Keratinocyte (primary cell): ENCODE measurements at regions not wholly inside any gene's neighbourhood (a gene's known extent, or its start where the extent isn't known, plus 50 kb on each side); places are given as distances from the start of the nearest gene placed in this dataset.

Experiments used
- DNase-seq: peaks from one replicate; pipeline ENCODE4 v3.0.0-alpha.2; 2011; ENCODE audit warnings: low read depth, missing footprints, low spot score
- FAIRE-seq: peaks from 2 replicates; lab custom pipeline; 2011; peaks lifted over from hg19 to GRCh38; lab: Jason Lieb, UNC
- H2AFZ ChIP-seq: 2 replicates; pipeline ENCODE4 v1.6.0; 2012; ENCODE audit warnings: low read length, control low read depth, inconsistent platforms; ENCODE audit not compliant: control insufficient read depth
- H3K27ac ChIP-seq: 2 replicates; pipeline ENCODE4 v1.5.1; 2011; ENCODE audit warnings: low read length; ENCODE audit not compliant: control insufficient read depth, insufficient read depth
- H3K27me3 ChIP-seq: 3 replicates; pipeline ENCODE4 v1.6.0; 2011; ENCODE audit warnings: low read length; ENCODE audit not compliant: control insufficient read depth, insufficient read depth; ENCODE audit errors: extremely low read depth
- H3K36me3 ChIP-seq, 2 experiments: 2 replicates in 1 of 2; 3 replicates in 1 of 2; pipeline ENCODE4 v1.5.1; 2011; ENCODE audit warnings: low read length in 2 of 2, mild to moderate bottlenecking in 1 of 2; ENCODE audit not compliant: control insufficient read depth in 2 of 2, insufficient read depth in 2 of 2; ENCODE audit errors: extremely low read depth in 1 of 2
- H3K4me1 ChIP-seq: 3 replicates; pipeline ENCODE4 v1.5.1; 2011; ENCODE audit warnings: low read length; ENCODE audit not compliant: control insufficient read depth, insufficient read depth; ENCODE audit errors: extremely low read depth
- H3K4me2 ChIP-seq: 3 replicates; pipeline ENCODE4 v1.6.0; 2011; ENCODE audit warnings: low read depth, low read length; ENCODE audit not compliant: control insufficient read depth, insufficient read depth; ENCODE audit errors: extremely low read depth
- H3K4me3 ChIP-seq, 3 experiments: fragments of 200-600 bp in 1 of 3; sonication (generic) in 1 of 3; 2 replicates in 2 of 3; 3 replicates in 1 of 3; pipeline ENCODE4 v1.5.1; 2011 to 2016; ENCODE audit warnings: low read length in 3 of 3, mild to moderate bottlenecking in 3 of 3, control low read depth in 2 of 3, inconsistent platforms in 1 of 3, low read depth in 1 of 3, mixed read lengths in 1 of 3, mixed run types in 1 of 3, moderate library complexity in 1 of 3; ENCODE audit not compliant: control insufficient read depth in 2 of 3, insufficient read depth in 2 of 3; ENCODE audit errors: extremely low read depth in 1 of 3
- H3K79me2 ChIP-seq: 2 replicates; pipeline ENCODE4 v1.6.0; 2012; ENCODE audit warnings: low read length; ENCODE audit not compliant: control insufficient read depth, insufficient read depth
- H3K9ac ChIP-seq: 3 replicates; pipeline ENCODE4 v1.6.0; 2011; ENCODE audit warnings: low read length; ENCODE audit not compliant: control insufficient read depth, insufficient read depth; ENCODE audit errors: extremely low read depth
- H3K9me1 ChIP-seq: 3 replicates; pipeline ENCODE4 v1.6.0; 2011; ENCODE audit warnings: low read length; ENCODE audit not compliant: control insufficient read depth, insufficient read depth; ENCODE audit errors: extremely low read depth
- H3K9me3 ChIP-seq: 2 replicates; pipeline ENCODE4 v1.5.1; 2012; ENCODE audit warnings: low read depth, low read length; ENCODE audit not compliant: control insufficient read depth
- H4K20me1 ChIP-seq: 3 replicates; pipeline ENCODE4 v1.6.0; 2011; ENCODE audit warnings: low read length; ENCODE audit not compliant: control insufficient read depth, insufficient read depth; ENCODE audit errors: extremely low read depth
- CTCF ChIP-seq, 3 experiments: IDR thresholded peaks in 1 of 3; conservative IDR thresholded peaks in 1 of 3; optimal IDR thresholded peaks in 1 of 3; 2 replicates in 2 of 3; 3 replicates in 1 of 3; pipeline versions ENCODE3 to v1.5.1; 2011; ENCODE audit warnings: low read length in 3 of 3, mild to moderate bottlenecking in 3 of 3, moderate library complexity in 2 of 3, control low read depth in 1 of 3, inconsistent platforms in 1 of 3; ENCODE audit not compliant: insufficient read depth in 2 of 3; ENCODE audit errors: extremely low read depth in 1 of 3
- EZH2 ChIP-seq: IDR thresholded peaks from one replicate; pipeline ENCODE4 v1.6.1; 2012; ENCODE audit warnings: inconsistent platforms, mild to moderate bottlenecking, low read length, moderate library complexity
- dilution Hi-C: fragments of 300-500 bp; cut with MboI; formaldehyde crosslinking; loops from one replicate; pipeline ENCODE4 v1.7.0; 2020; ENCODE audit warnings: low sequenced_read_pairs; ENCODE audit not compliant: extremely low pct_ligation_motif_present

- no peak overlapping the region for H3K4me2 ChIP-seq
- FAIRE-seq: no peak
- H4K20me1 ChIP-seq: no peaks in the 10 kb centered on the region
- dilution Hi-C loops: loop anchor here (25.0 kb wide), 1 partner anchor 589 kb away; no protein-coding TSS in a partner anchor
- TF ChIP-seq EZH2 (no peak), CTCF (optimal IDR thresholded peaks at IDR 0.05 in 1 of 3, IDR thresholded peaks at IDR 0.05 in 1 of 3, conservative IDR thresholded peaks at IDR 0.05 in 1 of 3; ENCODE audit: extremely low read depth in 1 of 3, insufficient read depth in 2 of 3, low read length in 3 of 3) (no peak)
- H3K9ac ChIP-seq: no peak overlapping the region
- DNase-seq: no peak
- peaks cover 9% of the 10 kb centered on the region for H3K4me1 ChIP-seq
- no peak overlapping the region for H3K4me3 ChIP-seq
- no peak overlapping the region for H2AFZ ChIP-seq
- no peaks in the 10 kb centered on the region for H3K9me3 ChIP-seq
- no peaks in the 10 kb centered on the region for H3K27me3 ChIP-seq
- H3K9me1 ChIP-seq: no peaks in the 10 kb centered on the region
- no peaks in the 10 kb centered on the region for H3K36me3 ChIP-seq
- no peak overlapping the region for H3K27ac ChIP-seq
- no peaks in the 10 kb centered on the region for H3K79me2 ChIP-seq
These were observed 156.9 kb upstream of the SNX19 start for GRCh38 chr11:131073167-131073566.

GRCh38 chr11:131074573-131074972, 158.3 kb upstream of the SNX19 start:
- Histone ChIP-seq H2AFZ (no peak overlapping the region), H3K27me3 (no peaks in the 10 kb centered on the region), H3K4me2 (no peak overlapping the region), H3K4me1 (peaks cover 9% of the 10 kb centered on the region), H3K36me3 (no peaks in the 10 kb centered on the region), H4K20me1 (no peaks in the 10 kb centered on the region), H3K9me3 (no peaks in the 10 kb centered on the region), H3K27ac (no peak overlapping the region), H3K9ac (no peak overlapping the region), H3K9me1 (no peaks in the 10 kb centered on the region), H3K4me3 (no peak overlapping the region), H3K79me2 (no peaks in the 10 kb centered on the region)
- dilution Hi-C loops: loop anchor here (25.0 kb wide), 1 partner anchor 588 kb away; no protein-coding TSS in a partner anchor
- no peak for TF ChIP-seq EZH2
- TF ChIP-seq CTCF (optimal IDR thresholded peaks at IDR 0.05 in 1 of 3, IDR thresholded peaks at IDR 0.05 in 1 of 3, conservative IDR thresholded peaks at IDR 0.05 in 1 of 3; ENCODE audit: extremely low read depth in 1 of 3, insufficient read depth in 2 of 3, low read length in 3 of 3): no peak
- DNase-seq: no peak
- no peak for FAIRE-seq
